Fibroblast of skin of right biceps (primary cell): ENCODE measurements at regions not wholly inside any gene's neighbourhood (a gene's known extent, or its start where the extent isn't known, plus 50 kb on each side); places are given as distances from the start of the nearest gene placed in this dataset.

Experiments used
- DNase-seq: peaks from one replicate; pipeline ENCODE4 v3.0.0-alpha.2; 2013

GRCh38 chr9:14466429-14466818, 152.5 kb upstream of the NFIB start:
- no peak for DNase-seq

DNA sequence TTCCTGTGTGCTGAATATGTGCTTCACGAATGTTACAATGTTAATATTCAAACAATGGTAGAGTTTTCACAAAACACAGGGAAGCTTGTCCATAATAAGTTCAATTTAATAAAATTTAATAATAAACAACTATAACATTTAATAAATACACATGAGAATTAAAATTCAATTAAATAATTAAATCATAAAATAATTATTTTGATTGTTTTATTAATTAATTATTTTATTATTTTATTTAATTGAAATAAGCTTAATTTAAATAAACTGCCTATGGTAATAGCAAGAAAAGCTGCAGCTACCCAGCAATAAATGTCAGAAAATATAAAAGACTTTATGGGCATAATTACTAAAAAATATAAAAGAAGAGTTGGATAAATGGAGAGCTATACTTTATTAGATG, 149.0 kb upstream of the NFIB start:
- DNase-seq: no peak

GRCh38 chr9:14455243-14455642, 141.3 kb upstream of the NFIB start:
- DNase-seq: no peak

GRCh38 chr9:14453286-14453685, 139.3 kb upstream of the NFIB start:
- DNase-seq: no peak

GRCh38 chr9:14452539-14452938, 138.6 kb upstream of the NFIB start:
- DNase-seq: no peak

DNA sequence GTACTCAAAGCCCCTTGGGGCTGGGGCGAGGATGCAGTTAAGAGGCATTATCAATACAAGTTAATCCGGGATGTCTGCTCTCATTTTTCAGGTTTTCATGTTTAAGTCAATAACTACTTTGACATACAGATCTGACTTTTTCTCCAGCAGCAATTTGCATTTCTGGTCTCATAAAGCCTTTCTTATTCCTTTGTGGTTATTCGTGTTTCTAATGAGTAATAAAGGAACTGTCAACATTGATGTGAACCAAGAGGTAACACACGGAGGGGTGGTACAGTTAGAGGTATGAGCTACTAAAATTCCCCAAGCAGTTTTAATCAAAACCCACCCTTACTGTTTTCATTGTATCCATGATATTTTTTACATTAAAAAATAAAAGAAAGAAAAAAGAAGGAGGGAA, 138.0 kb upstream of the NFIB start:
- no peak for DNase-seq

DNA sequence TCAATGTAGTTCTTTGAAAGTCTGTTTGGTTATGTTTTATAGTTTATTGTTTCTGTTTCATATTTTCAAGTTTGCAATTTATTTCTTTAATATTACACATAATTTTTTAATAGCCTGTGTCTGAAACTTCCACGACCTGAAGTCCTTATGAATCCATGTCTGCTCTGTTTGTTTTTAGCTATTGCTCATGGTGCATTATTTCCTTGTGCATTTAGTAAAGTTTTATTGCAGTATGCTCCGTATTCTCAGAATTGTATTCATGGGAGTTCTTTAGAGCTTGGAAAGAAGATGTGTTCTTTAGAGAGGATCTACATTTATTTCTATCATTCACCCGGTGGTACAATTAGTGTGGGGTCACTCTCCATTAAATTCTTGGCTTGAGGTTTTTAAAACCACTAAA, 133.2 kb upstream of the NFIB start:
- DNase-seq: no peak

DNA sequence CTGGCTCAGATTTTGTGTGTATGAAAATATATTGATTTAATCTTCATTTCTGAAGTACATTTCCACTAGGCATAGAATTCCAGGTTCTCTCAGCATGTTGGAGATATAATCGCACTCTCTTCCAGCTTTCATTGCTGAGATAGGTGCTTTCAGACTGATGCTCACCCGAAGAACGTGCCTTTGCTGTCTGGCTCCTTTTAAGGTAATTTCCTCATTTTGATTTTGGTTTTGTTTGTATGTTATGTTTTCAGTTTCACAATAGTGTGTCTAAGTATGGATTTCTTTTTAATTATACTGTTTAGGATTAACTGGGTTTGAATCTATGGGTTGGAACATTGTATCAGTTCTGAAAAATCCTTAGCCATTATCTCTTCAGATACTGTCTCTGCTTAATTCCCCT, 132.0 kb upstream of the NFIB start:
- DNase-seq: no peak

GRCh38 chr9:14442956-14443355, 129.0 kb upstream of the NFIB start:
- DNase-seq: no peak

- DNase-seq: peak; percentile 14
Observed at GRCh38 chr9:14441976-14442651, 128.2 kb upstream of the NFIB start.

- DNase-seq: no peak
Observed at GRCh38 chr9:14441115-14441514, 127.2 kb upstream of the NFIB start.

GRCh38 chr9:14440062-14440461, 126.1 kb upstream of the NFIB start:
- DNase-seq: no peak

DNA sequence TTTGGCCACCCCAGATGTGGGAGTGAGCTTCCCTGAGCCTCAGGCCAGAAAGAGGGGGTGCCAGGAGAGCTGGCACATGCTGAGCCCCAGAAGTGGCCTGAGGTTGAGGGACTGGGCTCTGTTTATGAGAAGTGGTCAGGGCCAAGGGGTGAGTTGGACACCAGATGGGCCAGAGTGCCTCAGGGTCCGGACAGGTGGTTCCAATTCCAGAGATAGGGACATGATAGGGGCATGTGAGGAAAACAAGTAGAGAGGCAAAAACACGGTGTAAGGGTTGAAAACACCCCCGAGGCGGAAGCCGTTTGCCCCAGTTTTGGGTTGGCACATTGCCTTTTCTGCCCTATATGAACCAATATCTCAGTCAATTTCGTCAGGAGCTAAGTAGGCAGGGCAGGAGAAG, 125.6 kb upstream of the NFIB start:
- no peak for DNase-seq

GRCh38 chr9:14438232-14439021, 124.5 kb upstream of the NFIB start:
- peak; percentile 18 for DNase-seq

GRCh38 chr9:14437354-14438231, 123.7 kb upstream of the NFIB start:
- DNase-seq: peak; percentile 18

GRCh38 chr9:14435871-14436270, 121.9 kb upstream of the NFIB start:
- no peak for DNase-seq

- no peak for DNase-seq
Observed at GRCh38 chr9:14434971-14435718, 121.2 kb upstream of the NFIB start.

GRCh38 chr9:14434158-14434504, 120.2 kb upstream of the NFIB start:
- no peak for DNase-seq

DNA sequence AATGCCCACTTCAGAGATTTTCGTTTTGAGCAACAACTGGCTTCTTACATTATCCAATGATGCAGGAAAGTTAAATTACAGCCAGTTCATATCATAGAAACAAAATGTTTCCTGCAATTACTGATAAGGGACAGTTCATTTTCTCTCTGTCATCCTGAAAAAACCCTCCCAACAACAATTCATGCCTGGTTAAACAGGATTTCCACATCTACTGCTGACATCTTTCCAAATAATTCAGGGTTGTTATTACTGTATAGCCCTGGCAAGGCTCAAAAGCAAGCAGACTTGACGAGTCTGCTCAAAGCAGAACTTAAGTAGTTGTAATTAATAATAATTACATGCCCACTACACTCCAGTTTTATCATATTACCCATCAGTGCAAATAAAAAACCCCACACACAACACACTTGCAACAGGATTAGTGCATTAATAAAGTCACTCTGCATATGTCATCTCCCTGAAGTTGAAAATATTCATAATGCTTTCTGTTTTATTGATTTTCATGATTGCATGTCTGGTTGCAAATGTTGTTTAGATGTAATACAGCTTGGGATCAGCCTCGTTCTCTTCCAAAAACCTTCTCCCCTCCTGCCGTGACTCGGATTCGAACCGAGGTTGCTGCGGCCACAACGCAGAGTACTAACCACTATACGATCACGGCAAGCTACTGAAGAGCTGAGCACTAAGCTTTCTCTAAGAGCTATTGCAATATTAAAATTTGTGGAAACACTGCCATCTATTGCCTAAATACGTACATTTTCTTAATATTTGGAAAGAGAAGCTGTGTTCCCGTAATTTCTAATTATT, 119.6 kb upstream of the NFIB start:
- DNase-seq: peak; percentile 65

- no peak for DNase-seq
Observed at GRCh38 chr9:14432666-14433350, 118.9 kb upstream of the NFIB start.

- DNase-seq: peak; percentile 74
Observed at GRCh38 chr9:14428781-14429230, 114.9 kb upstream of the NFIB start.
